ENCODE measurements at regions not wholly inside any gene's neighbourhood (a gene's known extent, or its start where the extent isn't known, plus 50 kb on each side); places are given as distances from the start of the nearest gene placed in this dataset.
"Not testable (repeated sequence)": the region's sequence is repeated elsewhere in the genome, so short reads cannot be mapped to it uniquely, and the experiment has no call there.

DNA sequence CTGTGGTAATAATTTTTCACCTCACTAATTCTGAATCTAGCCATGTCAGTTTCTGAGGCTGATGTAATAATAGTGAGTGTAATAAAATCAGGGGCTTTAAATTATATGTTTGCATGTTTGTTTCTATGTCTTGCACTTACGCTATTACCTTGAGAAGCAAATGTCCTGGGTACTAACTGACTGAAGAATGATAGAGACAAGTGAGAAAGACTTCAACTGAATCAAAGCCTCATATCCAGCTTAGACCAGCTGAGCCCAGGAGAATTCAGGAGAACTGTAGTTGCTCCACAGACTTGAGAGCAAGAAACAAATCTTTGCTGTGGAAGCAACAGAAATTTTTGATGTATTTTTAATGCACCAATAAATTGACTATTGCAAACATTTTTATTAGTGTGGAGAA lies 162.8 kb downstream of the MANEA start:
- CTCF ChIA-PET, result no interaction called here
- no peak overlapping the region for H3K27ac Mint-ChIP-seq

GRCh38 chr6:95741045-95741444 lies 163.7 kb downstream of the MANEA start:
- no peaks in the 10 kb centered on the region for H3K36me3 Mint-ChIP-seq
- ATAC-seq, result no peak
- H3K4me1 Mint-ChIP-seq, result no peaks in the 10 kb centered on the region
- no peak overlapping the region for H3K4me3 Mint-ChIP-seq
- H3K27ac Mint-ChIP-seq, result no peak overlapping the region
- no peak for DNase-seq
- H3K9me3 Mint-ChIP-seq (ENCODE audit: low read depth), result no peaks in the 10 kb centered on the region
- H3K27me3 Mint-ChIP-seq, result no peaks in the 10 kb centered on the region
- CTCF ChIA-PET, result no interaction called here

More for the DNA sequence above, 162.8 kb downstream of the MANEA start:
- ATAC-seq (no peak), DNase-seq (no peak)
- Mint-ChIP-seq H3K36me3 (no peaks in the 10 kb centered on the region), H3K9me3 (ENCODE audit: low read depth) (no peaks in the 10 kb centered on the region), H3K4me3 (no peak overlapping the region), H3K4me1 (no peaks in the 10 kb centered on the region), H3K27me3 (no peaks in the 10 kb centered on the region)

DNA sequence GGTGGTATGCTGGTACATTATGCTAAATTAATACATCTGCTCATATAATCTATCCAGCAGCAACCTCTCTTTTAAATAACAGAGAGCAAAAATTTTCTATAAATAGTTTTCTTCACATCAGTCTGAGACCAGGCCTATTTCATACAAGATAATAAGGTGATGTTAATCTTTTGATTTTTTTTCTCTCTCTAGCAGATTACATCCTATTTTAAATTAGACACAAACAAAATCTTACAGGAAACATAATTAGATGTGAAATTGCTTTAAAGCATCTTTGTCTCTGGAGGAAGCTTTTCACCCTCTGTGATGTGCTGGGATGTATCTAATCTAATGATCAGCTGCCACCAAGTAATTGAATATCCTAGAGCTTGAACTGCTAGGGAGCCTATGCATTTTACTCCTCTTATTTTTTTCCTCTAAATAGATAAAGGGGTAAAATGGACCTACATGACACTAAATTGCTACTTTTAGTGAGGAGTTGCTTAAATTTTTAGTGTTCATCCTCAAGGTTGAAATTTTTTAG lies 165.5 kb downstream of the MANEA start:
- H3K36me3 Mint-ChIP-seq, result no peaks in the 10 kb centered on the region
- H3K4me3 Mint-ChIP-seq, result no peak overlapping the region
- DNase-seq (no peak), ATAC-seq (no peak)
- CTCF ChIA-PET, result no interaction called here
- H3K27me3 Mint-ChIP-seq, result no peaks in the 10 kb centered on the region
- no peak overlapping the region for H3K27ac Mint-ChIP-seq
- H3K9me3 Mint-ChIP-seq (ENCODE audit: low read depth), result no peaks in the 10 kb centered on the region
- H3K4me1 Mint-ChIP-seq, result no peaks in the 10 kb centered on the region

GRCh38 chr6:95743591-95743990 lies 166.3 kb downstream of the MANEA start:
- Mint-ChIP-seq H3K27ac (no peak overlapping the region), H3K36me3 (no peaks in the 10 kb centered on the region), H3K9me3 (ENCODE audit: low read depth) (no peaks in the 10 kb centered on the region), H3K4me1 (no peaks in the 10 kb centered on the region), H3K27me3 (no peaks in the 10 kb centered on the region), H3K4me3 (no peak overlapping the region)
- no peak for ATAC-seq
- CTCF ChIA-PET, result no interaction called here
- DNase-seq, result no peak

GRCh38 chr6:95758236-95759069 lies 181.1 kb downstream of the MANEA start:
- H3K27ac Mint-ChIP-seq; H3K27me3 Mint-ChIP-seq; H3K9me3 Mint-ChIP-seq (ENCODE audit: low read depth); DNase-seq; CTCF ChIA-PET; H3K36me3 Mint-ChIP-seq; H3K4me3 Mint-ChIP-seq; H3K4me1 Mint-ChIP-seq; ATAC-seq: not testable (repeated sequence)

DNA sequence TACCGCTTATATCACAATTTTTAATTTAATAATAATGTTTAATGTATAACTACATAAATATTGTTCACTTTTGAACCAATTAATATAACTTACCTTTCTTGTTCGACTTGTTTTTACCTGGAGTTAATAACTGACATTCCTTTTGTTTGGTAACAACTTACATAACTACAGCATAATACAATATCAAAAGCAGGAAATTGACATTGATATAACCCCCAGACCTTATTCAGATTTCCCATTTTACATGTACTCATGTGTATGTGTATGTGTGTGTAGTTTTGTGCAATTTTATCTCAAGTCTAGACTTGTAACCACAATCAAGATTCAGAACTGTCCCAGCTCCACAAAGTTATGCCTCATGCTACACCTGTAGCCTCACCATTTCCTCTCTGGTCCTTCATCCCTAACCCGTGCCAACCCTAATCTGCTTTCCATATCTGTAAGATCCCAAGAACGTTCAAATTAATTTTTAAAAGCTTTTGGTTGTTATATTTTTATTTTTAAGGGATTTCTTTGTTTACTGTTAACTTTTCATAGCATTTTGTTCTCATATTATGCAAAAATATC lies 190.6 kb downstream of the MANEA start:
- Mint-ChIP-seq H3K9me3 (ENCODE audit: low read depth) (no peaks in the 10 kb centered on the region), H3K27ac (no peak overlapping the region), H3K4me1 (no peaks in the 10 kb centered on the region), H3K27me3 (no peaks in the 10 kb centered on the region), H3K4me3 (no peak overlapping the region), H3K36me3 (no peaks in the 10 kb centered on the region)
- no peak for DNase-seq
- ATAC-seq, result no peak
- CTCF ChIA-PET, result no interaction called here

- Mint-ChIP-seq H3K4me3 (no peak overlapping the region), H3K4me1 (no peaks in the 10 kb centered on the region), H3K27ac (no peak overlapping the region), H3K9me3 (ENCODE audit: low read depth) (no peaks in the 10 kb centered on the region), H3K36me3 (no peaks in the 10 kb centered on the region), H3K27me3 (no peaks in the 10 kb centered on the region)
- CTCF ChIA-PET, result no interaction called here
- ATAC-seq (no peak), DNase-seq (no peak)
Measured at GRCh38 chr6:95768539-95768938, 191.2 kb downstream of the MANEA start.

GRCh38 chr6:95777338-95777737 lies 200.0 kb downstream of the MANEA start:
- DNase-seq (no peak), ATAC-seq (no peak)
- no peak overlapping the region for H3K4me3 Mint-ChIP-seq
- no peak overlapping the region for H3K27ac Mint-ChIP-seq
- CTCF ChIA-PET, result no interaction called here
- H3K4me1 Mint-ChIP-seq, result no peaks in the 10 kb centered on the region
- H3K27me3 Mint-ChIP-seq, result no peaks in the 10 kb centered on the region
- H3K9me3 Mint-ChIP-seq (ENCODE audit: low read depth), result no peaks in the 10 kb centered on the region
- no peaks in the 10 kb centered on the region for H3K36me3 Mint-ChIP-seq

DNA sequence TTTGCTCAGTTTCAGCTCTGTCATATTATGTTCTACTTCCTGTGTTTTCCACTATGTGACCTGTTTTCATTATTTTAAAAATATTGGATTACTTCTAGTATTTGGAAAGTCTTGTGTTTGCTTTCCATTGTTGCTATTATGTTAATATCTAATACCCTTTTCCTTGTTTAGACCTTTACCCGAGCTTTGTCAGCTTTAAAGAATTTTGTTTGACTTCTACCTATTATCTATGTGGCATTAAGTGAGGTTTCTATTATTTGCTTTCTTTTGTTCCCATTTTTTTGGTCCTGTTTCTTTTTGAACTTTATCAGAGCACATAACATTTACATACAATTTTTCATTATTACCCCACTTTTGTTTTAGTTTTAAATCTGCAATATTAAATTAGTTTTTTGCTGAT lies 202.7 kb downstream of the MANEA start:
- no peak for DNase-seq
- H3K4me3 Mint-ChIP-seq, result no peak overlapping the region
- H3K27me3 Mint-ChIP-seq, result no peaks in the 10 kb centered on the region

GRCh38 chr6:95784019-95784418 lies 206.7 kb downstream of the MANEA start:
- no peak for DNase-seq
- H3K4me3 Mint-ChIP-seq, result no peak overlapping the region
- no peak overlapping the region for H3K27ac Mint-ChIP-seq
- ATAC-seq, result no peak
- H3K36me3 Mint-ChIP-seq, result no peaks in the 10 kb centered on the region
- no peaks in the 10 kb centered on the region for H3K4me1 Mint-ChIP-seq
- H3K27me3 Mint-ChIP-seq, result no peaks in the 10 kb centered on the region
- no peaks in the 10 kb centered on the region for H3K9me3 Mint-ChIP-seq (ENCODE audit: low read depth)
- CTCF ChIA-PET, result no interaction called here

More for the DNA sequence above, 202.7 kb downstream of the MANEA start:
- Mint-ChIP-seq H3K4me1 (no peaks in the 10 kb centered on the region), H3K27ac (no peak overlapping the region), H3K36me3 (no peaks in the 10 kb centered on the region), H3K9me3 (ENCODE audit: low read depth) (no peaks in the 10 kb centered on the region)
- CTCF ChIA-PET, result no interaction called here
- ATAC-seq, result no peak

GRCh38 chr6:95784869-95785268 lies 207.5 kb downstream of the MANEA start:
- Mint-ChIP-seq H3K36me3 (no peaks in the 10 kb centered on the region), H3K9me3 (ENCODE audit: low read depth) (no peaks in the 10 kb centered on the region), H3K27ac (no peak overlapping the region), H3K4me1 (no peaks in the 10 kb centered on the region), H3K27me3 (no peaks in the 10 kb centered on the region), H3K4me3 (no peak overlapping the region)
- DNase-seq, result no peak
- ATAC-seq, result no peak
- CTCF ChIA-PET, result no interaction called here

- Mint-ChIP-seq H3K4me3 (no peak overlapping the region), H3K4me1 (no peaks in the 10 kb centered on the region), H3K27ac (no peak overlapping the region), H3K36me3 (no peaks in the 10 kb centered on the region), H3K9me3 (ENCODE audit: low read depth) (no peaks in the 10 kb centered on the region), H3K27me3 (no peaks in the 10 kb centered on the region)
- ATAC-seq, result no peak
- DNase-seq, result no peak
- CTCF ChIA-PET, result no interaction called here
Measured at GRCh38 chr6:95785785-95786184, 208.4 kb downstream of the MANEA start.

DNA sequence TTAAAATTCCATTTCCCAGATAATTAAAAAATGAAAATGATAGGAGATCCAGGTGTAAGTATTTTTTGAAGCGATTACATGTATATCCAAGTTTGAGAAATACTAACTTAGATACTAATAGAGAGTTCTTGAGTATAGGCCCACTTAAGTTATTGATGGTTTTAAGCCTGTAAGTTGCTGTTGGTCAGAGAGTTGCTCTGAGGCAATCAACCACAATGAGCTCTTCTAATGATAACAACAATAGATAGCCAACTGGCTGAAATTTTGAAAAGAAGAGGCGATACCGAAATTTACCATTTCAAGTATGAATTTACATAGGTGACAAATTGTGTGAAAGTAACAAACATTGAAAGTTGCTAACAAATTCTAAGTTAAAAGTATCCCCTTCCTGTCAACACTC lies 209.5 kb downstream of the MANEA start:
- Mint-ChIP-seq H3K36me3 (no peaks in the 10 kb centered on the region), H3K4me1 (no peaks in the 10 kb centered on the region), H3K27ac (no peak overlapping the region), H3K9me3 (ENCODE audit: low read depth) (no peaks in the 10 kb centered on the region), H3K4me3 (no peak overlapping the region), H3K27me3 (no peaks in the 10 kb centered on the region)
- ATAC-seq (no peak), DNase-seq (no peak)
- CTCF ChIA-PET, result no interaction called here

- Mint-ChIP-seq H3K36me3 (no peaks in the 10 kb centered on the region), H3K9me3 (ENCODE audit: low read depth) (no peaks in the 10 kb centered on the region), H3K27ac (no peak overlapping the region), H3K27me3 (no peaks in the 10 kb centered on the region), H3K4me1 (no peaks in the 10 kb centered on the region), H3K4me3 (no peak overlapping the region)
- no peak for ATAC-seq
- no peak for DNase-seq
- CTCF ChIA-PET, result no interaction called here
Measured at GRCh38 chr6:95790787-95791186, 213.5 kb downstream of the MANEA start.
